CD4-positive, alpha-beta memory T cell (primary cell): ENCODE measurements at regions not wholly inside any gene's neighbourhood (a gene's known extent, or its start where the extent isn't known, plus 50 kb on each side); places are given as distances from the start of the nearest gene placed in this dataset.

ENCODE experiments used
- CTCF ChIA-PET: fragments of 350-600 bp; sonication (Branson Sonifier 250); formaldehyde crosslinking; loops from one replicate; lab custom pipeline; 2021; ENCODE audit warnings: inconsistent platforms; ENCODE audit not compliant: partially characterized antibody; lab: Charles Lee
- POLR2A ChIA-PET: fragments of 350-600 bp; sonication (Branson Sonifier 250); formaldehyde crosslinking; loops from one replicate; lab custom pipeline; 2021; ENCODE audit not compliant: partially characterized antibody; lab: Charles Lee
- DNase-seq, 5 donors: peaks; one replicate each; pipeline versions ENCODE4 v3.0.0 to v3.0.0-alpha.2; 2020 to 2022; ENCODE audit warnings: mixed read lengths in 1 of 5
- H3K27ac ChIP-seq: one replicate; pipeline ENCODE4 v1.7.0; 2013; ENCODE audit warnings: low read depth, low read length
- H3K27me3 ChIP-seq: 2 replicates; pipeline ENCODE4 v1.7.0; 2013; ENCODE audit warnings: mild to moderate bottlenecking, low read length, moderate library complexity; ENCODE audit not compliant: insufficient read depth
- H3K36me3 ChIP-seq: 2 replicates; pipeline ENCODE4 v1.7.0; 2013; ENCODE audit warnings: mild to moderate bottlenecking, low read length, moderate library complexity; ENCODE audit not compliant: insufficient read depth
- H3K4me1 ChIP-seq: 2 replicates; pipeline ENCODE4 v1.7.0; 2013; ENCODE audit warnings: mild to moderate bottlenecking, low read length, moderate library complexity; ENCODE audit not compliant: insufficient read depth
- H3K4me3 ChIP-seq, 2 donors: one replicate each; pipeline ENCODE4 v1.7.0; 2013; ENCODE audit warnings: low read length in 2 of 2, mild to moderate bottlenecking in 1 of 2
- H3K9me3 ChIP-seq, 2 donors: one replicate each; pipeline ENCODE4 v1.7.0; 2013; ENCODE audit warnings: low read length in 2 of 2, control low read depth in 1 of 2; ENCODE audit not compliant: control insufficient read depth in 1 of 2
- H3K27ac Mint-ChIP-seq, 7 donors: one replicate each; pipeline ENCODE4 v1.8.0; 2020 to 2021; ENCODE audit warnings: mixed read lengths in 7 of 7, mild to moderate bottlenecking in 6 of 7, inconsistent platforms in 3 of 7, moderate library complexity in 3 of 7
- H3K27me3 Mint-ChIP-seq, 2 donors: one replicate each; pipeline ENCODE4 v1.8.0; 2020 to 2021; ENCODE audit warnings: mixed read lengths in 2 of 2
- H3K36me3 Mint-ChIP-seq, 2 donors: one replicate each; pipeline ENCODE4 v1.8.0; 2020 to 2021; ENCODE audit warnings: mixed read lengths in 2 of 2, inconsistent platforms in 1 of 2, mild to moderate bottlenecking in 1 of 2
- H3K4me1 Mint-ChIP-seq, 4 donors: one replicate each; pipeline ENCODE4 v1.8.0; 2020 to 2021; ENCODE audit warnings: mixed read lengths in 4 of 4, mild to moderate bottlenecking in 1 of 4
- H3K4me3 Mint-ChIP-seq, 8 donors: one replicate each; pipeline ENCODE4 v1.8.0; 2020 to 2021; ENCODE audit warnings: mixed read lengths in 8 of 8, mild to moderate bottlenecking in 7 of 8, moderate library complexity in 6 of 8, inconsistent platforms in 3 of 8
- H3K9me3 Mint-ChIP-seq, 8 donors: one replicate each; pipeline ENCODE4 v1.8.0; 2020 to 2021; ENCODE audit warnings: mixed read lengths in 8 of 8, mild to moderate bottlenecking in 5 of 8, inconsistent platforms in 3 of 8, moderate library complexity in 1 of 8
- intact Hi-C: fragments of 100-400 bp; cut with micrococcal nuclease; formaldehyde crosslinking; loops from one replicate; pipeline ENCODE4 v1.15.1; 2023

GRCh38 chr10:78483641-78484040, 450.0 kb downstream of the RPS24 start:
- H3K27ac ChIP-seq, result no peak overlapping the region
- intact Hi-C loops, result no loop called here
- H3K4me1 ChIP-seq, result no peaks in the 10 kb centered on the region
- no peak overlapping the region for H3K27ac Mint-ChIP-seq
- CTCF ChIA-PET, result no interaction called here
- H3K36me3 Mint-ChIP-seq, result no peaks in the 10 kb centered on the region
- H3K4me3 ChIP-seq, result no peak overlapping the region
- no peak for DNase-seq
- H3K36me3 ChIP-seq, result no peaks in the 10 kb centered on the region
- H3K9me3 Mint-ChIP-seq, result peaks cover 0 to 3% (median under 1%) of the 10 kb centered on the region in 8 donors
- H3K4me1 Mint-ChIP-seq, result no peaks in the 10 kb centered on the region
- POLR2A ChIA-PET, result no interaction called here
- no peak overlapping the region for H3K4me3 Mint-ChIP-seq
- H3K27me3 Mint-ChIP-seq, result peaks cover 12 to 13% of the 10 kb centered on the region in 2 donors
- no peaks in the 10 kb centered on the region for H3K9me3 ChIP-seq
- no peaks in the 10 kb centered on the region for H3K27me3 ChIP-seq

- Mint-ChIP-seq H3K27ac (no peak overlapping the region), H3K4me3 (no peak overlapping the region), H3K36me3 (peaks cover 3 to 6% of the 10 kb centered on the region in 2 donors), H3K27me3 (peaks cover 23 to 25% of the 10 kb centered on the region in 2 donors), H3K4me1 (no peaks in the 10 kb centered on the region), H3K9me3 (peaks cover 6 to 39% (median 27%) of the 10 kb centered on the region in 8 donors)
- Histone ChIP-seq H3K27me3 (no peaks in the 10 kb centered on the region), H3K27ac (no peak overlapping the region), H3K4me3 (no peak overlapping the region), H3K36me3 (no peaks in the 10 kb centered on the region), H3K9me3 (peaks cover 0 to 3% of the 10 kb centered on the region in 2 donors), H3K4me1 (no peaks in the 10 kb centered on the region)
- DNase-seq, result no peak
- CTCF ChIA-PET, result no interaction called here
- intact Hi-C loops, result no loop called here
- POLR2A ChIA-PET, result no interaction called here
These were observed 455.4 kb downstream of the RPS24 start for GRCh38 chr10:78489034-78489433.

GRCh38 chr10:78491812-78492211, 458.1 kb downstream of the RPS24 start:
- peaks cover 24 to 27% of the 10 kb centered on the region in 2 donors for H3K27me3 Mint-ChIP-seq
- CTCF ChIA-PET, result no interaction called here
- H3K4me3 Mint-ChIP-seq, result no peak overlapping the region
- H3K36me3 Mint-ChIP-seq, result peaks cover 3 to 6% of the 10 kb centered on the region in 2 donors
- Histone ChIP-seq H3K9me3 (peaks cover 0 to 3% of the 10 kb centered on the region in 2 donors), H3K36me3 (no peaks in the 10 kb centered on the region), H3K27me3 (no peaks in the 10 kb centered on the region), H3K27ac (no peak overlapping the region), H3K4me1 (no peaks in the 10 kb centered on the region), H3K4me3 (no peak overlapping the region)
- peaks cover 6 to 43% (median 27%) of the 10 kb centered on the region in 8 donors for H3K9me3 Mint-ChIP-seq
- POLR2A ChIA-PET, result no interaction called here
- H3K4me1 Mint-ChIP-seq, result no peaks in the 10 kb centered on the region
- intact Hi-C loops, result no loop called here
- no peak for DNase-seq
- H3K27ac Mint-ChIP-seq, result no peak overlapping the region

- Mint-ChIP-seq H3K27ac (no peak overlapping the region), H3K4me1 (no peaks in the 10 kb centered on the region), H3K27me3 (peaks cover 20 to 25% of the 10 kb centered on the region in 2 donors), H3K9me3 (peaks cover 6 to 43% (median 27%) of the 10 kb centered on the region in 8 donors), H3K4me3 (no peak overlapping the region), H3K36me3 (peaks cover 3 to 6% of the 10 kb centered on the region in 2 donors)
- DNase-seq, result no peak
- H3K27ac ChIP-seq, result no peak overlapping the region
- H3K9me3 ChIP-seq, result peaks cover 0 to 3% of the 10 kb centered on the region in 2 donors
- CTCF ChIA-PET, result no interaction called here
- H3K36me3 ChIP-seq, result no peaks in the 10 kb centered on the region
- intact Hi-C loops, result no loop called here
- no peaks in the 10 kb centered on the region for H3K27me3 ChIP-seq
- POLR2A ChIA-PET, result no interaction called here
- H3K4me3 ChIP-seq, result no peak overlapping the region
- H3K4me1 ChIP-seq, result no peaks in the 10 kb centered on the region
These were observed 458.8 kb downstream of the RPS24 start for GRCh38 chr10:78492424-78492823.

- H3K36me3 ChIP-seq, result no peaks in the 10 kb centered on the region
- no peak overlapping the region for H3K4me3 ChIP-seq
- no peaks in the 10 kb centered on the region for H3K27me3 ChIP-seq
- H3K4me3 Mint-ChIP-seq, result no peak overlapping the region
- H3K4me1 Mint-ChIP-seq, result no peaks in the 10 kb centered on the region
- peaks cover 3 to 6% of the 10 kb centered on the region in 2 donors for H3K36me3 Mint-ChIP-seq
- no peak overlapping the region for H3K27ac ChIP-seq
- DNase-seq, result no peak
- no peak overlapping the region for H3K27ac Mint-ChIP-seq
- CTCF ChIA-PET, result no interaction called here
- intact Hi-C loops, result no loop called here
- H3K4me1 ChIP-seq, result no peaks in the 10 kb centered on the region
- POLR2A ChIA-PET, result no interaction called here
- peaks cover 18 to 25% of the 10 kb centered on the region in 2 donors for H3K27me3 Mint-ChIP-seq
- peaks cover 0 to 3% of the 10 kb centered on the region in 2 donors for H3K9me3 ChIP-seq
- H3K9me3 Mint-ChIP-seq, result peaks cover 6 to 37% (median 23%) of the 10 kb centered on the region in 8 donors
These were observed 460.5 kb downstream of the RPS24 start for GRCh38 chr10:78494179-78494578.

- POLR2A ChIA-PET, result no interaction called here
- CTCF ChIA-PET, result interaction anchor here (1.0 kb wide), 1 partner anchor 692 kb away, joined by 3 read pairs; no protein-coding TSS in a partner anchor
- Histone ChIP-seq H3K4me1 (no peaks in the 10 kb centered on the region), H3K36me3 (no peaks in the 10 kb centered on the region), H3K27me3 (no peaks in the 10 kb centered on the region), H3K4me3 (no peak overlapping the region), H3K27ac (no peak overlapping the region), H3K9me3 (no peaks in the 10 kb centered on the region)
- DNase-seq, result no peak
- Mint-ChIP-seq H3K27ac (peak overlapping the region in 1 of 7 donors; percentile 54), H3K4me3 (no peak overlapping the region), H3K27me3 (peaks cover 4 to 5% of the 10 kb centered on the region in 2 donors), H3K36me3 (no peaks in the 10 kb centered on the region), H3K4me1 (no peaks in the 10 kb centered on the region), H3K9me3 (no peaks in the 10 kb centered on the region)
- intact Hi-C loops, result no loop called here
These were observed 468.7 kb downstream of the RPS24 start for GRCh38 chr10:78502210-78502936.

GRCh38 chr10:78504181-78504580, 470.5 kb downstream of the RPS24 start:
- Mint-ChIP-seq H3K4me1 (no peaks in the 10 kb centered on the region), H3K36me3 (no peaks in the 10 kb centered on the region), H3K27me3 (peaks cover 4 to 5% of the 10 kb centered on the region in 2 donors), H3K4me3 (no peak overlapping the region), H3K9me3 (no peaks in the 10 kb centered on the region), H3K27ac (peak overlapping the region in 1 of 7 donors; percentile 36)
- ChIA-PET CTCF (no interaction called here), POLR2A (no interaction called here)
- H3K27ac ChIP-seq, result no peak overlapping the region
- H3K9me3 ChIP-seq, result no peaks in the 10 kb centered on the region
- no peaks in the 10 kb centered on the region for H3K4me1 ChIP-seq
- no peaks in the 10 kb centered on the region for H3K36me3 ChIP-seq
- no peaks in the 10 kb centered on the region for H3K27me3 ChIP-seq
- no peak for DNase-seq
- intact Hi-C loops, result no loop called here
- H3K4me3 ChIP-seq, result no peak overlapping the region
